ENCODE measurements at regions not wholly inside any gene's neighbourhood (a gene's known extent, or its start where the extent isn't known, plus 50 kb on each side); places are given as distances from the start of the nearest gene placed in this dataset.

- Histone ChIP-seq H3K23ac (ENCODE audit: insufficient read length, low read depth, low read length) (no peak overlapping the region), H3K4ac (ENCODE audit: low read depth, low read length) (no peak overlapping the region), H2BK15ac (ENCODE audit: low read depth, low read length) (no peak overlapping the region), H4K5ac (ENCODE audit: insufficient read length, low read depth, low read length) (no peak overlapping the region), H3K27me3 (ENCODE audit: insufficient read depth, low read length) (no peaks in the 10 kb centered on the region), H4K91ac (ENCODE audit: insufficient read length, low read depth, low read length) (no peak overlapping the region), H3K18ac (ENCODE audit: insufficient read length, low read depth, low read length) (no peak overlapping the region), H3K56ac (ENCODE audit: insufficient read length, low read depth, low read length) (no peak overlapping the region), H4K8ac (replicated peaks; ENCODE audit: insufficient read length, low read depth, low read length) (no peak overlapping the region), H2BK20ac (ENCODE audit: low read depth, low read length, poor library complexity, severe bottlenecking) (no peak overlapping the region), H2BK12ac (ENCODE audit: insufficient read length, low read depth, low read length) (no peak overlapping the region), H3K14ac (ENCODE audit: insufficient read depth, low read length) (no peak overlapping the region), H3K9ac (ENCODE audit: extremely low read depth, insufficient read length, low read length) (no peak overlapping the region), H2BK5ac (ENCODE audit: insufficient read length, low read length) (no peak overlapping the region), H4K20me1 (ENCODE audit: control insufficient read depth, insufficient read depth, insufficient read length) (no peaks in the 10 kb centered on the region), H2AFZ (ENCODE audit: low read length) (no peak overlapping the region), H3K9me3 (ENCODE audit: control insufficient read depth, low read depth, low read length) (no peaks in the 10 kb centered on the region), H3K4me2 (ENCODE audit: insufficient read depth, insufficient read length, low read length) (no peak overlapping the region), H3K4me1 (ENCODE audit: insufficient read depth, low read length) (no peaks in the 10 kb centered on the region), H3K79me1 (ENCODE audit: insufficient read depth, low read depth, low read length, poor library complexity, severe bottlenecking) (no peaks in the 10 kb centered on the region), H2AK5ac (ENCODE audit: insufficient read length, low read length) (no peak overlapping the region), H3K79me2 (ENCODE audit: insufficient read depth, low read length) (no peaks in the 10 kb centered on the region), H3K23me2 (ENCODE audit: insufficient read length, low read depth, low read length, poor library complexity, severe bottlenecking) (no peaks in the 10 kb centered on the region), H3T11ph (ENCODE audit: low read length) (no peak overlapping the region), H2BK120ac (ENCODE audit: low read depth, low read length, poor library complexity, severe bottlenecking) (no peak overlapping the region), H3K27ac (ENCODE audit: insufficient read length, low read depth, low read length) (no peak overlapping the region)
- H3K36me3 Mint-ChIP-seq (ENCODE audit: insufficient read depth in 1 of 3, low read depth in 3 of 3): peaks cover 0 to 18% (median 4%) of the 10 kb centered on the region in 3 experiments; a peak in 4 of 7 replicates
- no peak for TF ChIP-seq CTCF (conservative IDR thresholded peaks at IDR 0.05)
- WGBS (ENCODE audit: extremely low coverage, insufficient read length, low lambda C conversion rate): no CpG with 5 or more reads among the region's 5 CpGs
- no peaks in the 10 kb centered on the region for H3K4me1 Mint-ChIP-seq
- no peak overlapping the region for H3K27ac Mint-ChIP-seq
- DNase-seq: no peak
- H3K4me3 Mint-ChIP-seq: no peak overlapping the region
- no peaks in the 10 kb centered on the region for H3K27me3 Mint-ChIP-seq (ENCODE audit: low read depth)
- peaks cover 14 to 25% of the 10 kb centered on the region in 2 experiments for H3K9me3 Mint-ChIP-seq
These were observed 458.8 kb downstream of the SPATA31D1 start for GRCh38 chr9:82447343-82447742.
